GM21367 (cell line): ENCODE measurements at regions not wholly inside any gene's neighbourhood (a gene's known extent, or its start where the extent isn't known, plus 50 kb on each side); places are given as distances from the start of the nearest gene placed in this dataset.
"Not testable (repeated sequence)": the region's sequence is repeated elsewhere in the genome, so short reads cannot be mapped to it uniquely, and the experiment has no call there.

Experiments used
- ATAC-seq: cut with Tn5 transposase; IDR thresholded peaks from one replicate; pipeline ENCODE4 v1.9.1; 2021; ENCODE audit not compliant: unreplicated experiment

- ATAC-seq, result no peak
These were observed 117.7 kb downstream of the TMEM167A start for GRCh38 chr5:82959466-82959865.

GRCh38 chr5:82956600-82956999, 120.6 kb downstream of the TMEM167A start:
- no peak for ATAC-seq

GRCh38 chr5:82952326-82952725, 124.9 kb downstream of the TMEM167A start:
- ATAC-seq, result no peak

GRCh38 chr5:82944267-82944666, 132.9 kb downstream of the TMEM167A start:
- not testable (repeated sequence) for ATAC-seq

GRCh38 chr5:82942083-82942881, 134.9 kb downstream of the TMEM167A start:
- no peak for ATAC-seq

GRCh38 chr5:82938901-82939725, 138.1 kb downstream of the TMEM167A start:
- ATAC-seq, result no peak

- ATAC-seq, result not testable (repeated sequence)
These were observed 144.5 kb downstream of the TMEM167A start for GRCh38 chr5:82932473-82933220.

GRCh38 chr5:82931110-82931509, 146.1 kb downstream of the TMEM167A start:
- ATAC-seq, result no peak

- ATAC-seq, result no peak
These were observed 152.2 kb downstream of the TMEM167A start for GRCh38 chr5:82925061-82925411.

- ATAC-seq, result no peak
These were observed 152.8 kb downstream of the TMEM167A start for GRCh38 chr5:82924226-82925060.

GRCh38 chr5:82922086-82922734, 155.0 kb downstream of the TMEM167A start:
- ATAC-seq, result no peak

- ATAC-seq, result no peak
These were observed 158.7 kb downstream of the TMEM167A start for GRCh38 chr5:82918311-82919031.

GRCh38 chr5:82917584-82917983, 159.6 kb downstream of the TMEM167A start:
- ATAC-seq, result no peak

GRCh38 chr5:82913971-82914370, 163.2 kb downstream of the TMEM167A start:
- ATAC-seq, result no peak

- ATAC-seq, result no peak
These were observed 164.7 kb downstream of the TMEM167A start for GRCh38 chr5:82912462-82912861.

GRCh38 chr5:82911910-82912309, 165.3 kb downstream of the TMEM167A start:
- ATAC-seq, result no peak

GRCh38 chr5:82910905-82911304, 166.3 kb downstream of the TMEM167A start:
- no peak for ATAC-seq

GRCh38 chr5:82910491-82910890, 166.7 kb downstream of the TMEM167A start:
- ATAC-seq, result no peak

GRCh38 chr5:82909771-82910170, 167.4 kb downstream of the TMEM167A start:
- ATAC-seq, result no peak
